Immature natural killer cell (primary cell): ENCODE measurements at regions not wholly inside any gene's neighbourhood (a gene's known extent, or its start where the extent isn't known, plus 50 kb on each side); places are given as distances from the start of the nearest gene placed in this dataset.

Experiments used
- DNase-seq, 3 donors: peaks; one replicate each; pipeline ENCODE4 v3.0.0; 2022; ENCODE audit warnings: mixed read lengths in 1 of 3
- H3K27ac Mint-ChIP-seq, 6 donors: one replicate each; pipeline ENCODE4 v1.8.0; 2020; ENCODE audit warnings: mixed read lengths in 6 of 6, mild to moderate bottlenecking in 5 of 6, inconsistent platforms in 4 of 6, moderate library complexity in 3 of 6
- H3K27me3 Mint-ChIP-seq, 3 donors: one replicate each; pipeline ENCODE4 v1.8.0; 2020 to 2021; ENCODE audit warnings: low read depth in 3 of 3, mild to moderate bottlenecking in 3 of 3, mixed read lengths in 3 of 3, moderate library complexity in 3 of 3, inconsistent platforms in 1 of 3
- H3K36me3 Mint-ChIP-seq, 3 donors: one replicate each; pipeline ENCODE4 v1.8.0; 2020; ENCODE audit warnings: mixed read lengths in 3 of 3, inconsistent platforms in 2 of 3, mild to moderate bottlenecking in 2 of 3
- H3K4me1 Mint-ChIP-seq, 2 donors: one replicate each; pipeline ENCODE4 v1.8.0; 2020; ENCODE audit warnings: inconsistent platforms in 2 of 2, mild to moderate bottlenecking in 2 of 2, mixed read lengths in 2 of 2, moderate library complexity in 1 of 2
- H3K4me3 Mint-ChIP-seq, 5 donors: one replicate each; pipeline ENCODE4 v1.8.0; 2020; ENCODE audit warnings: mild to moderate bottlenecking in 5 of 5, mixed read lengths in 5 of 5, inconsistent platforms in 3 of 5, moderate library complexity in 3 of 5
- H3K9me3 Mint-ChIP-seq, 6 donors: one replicate each; pipeline ENCODE4 v1.8.0; 2020; ENCODE audit warnings: mild to moderate bottlenecking in 6 of 6, mixed read lengths in 6 of 6, inconsistent platforms in 4 of 6, moderate library complexity in 3 of 6

- Mint-ChIP-seq H3K27ac (no peak overlapping the region), H3K27me3 (peaks cover 9 to 17% (median 14%) of the 10 kb centered on the region in 3 donors), H3K4me1 (peaks cover 10 to 13% of the 10 kb centered on the region in 2 donors), H3K36me3 (no peaks in the 10 kb centered on the region), H3K9me3 (peaks cover 0 to 2% (median 0%) of the 10 kb centered on the region in 6 donors), H3K4me3 (peak overlapping the region; percentile 78 to 92 (median 86))
- DNase-seq = no peak
These were observed 64.7 kb upstream of the HNRNPA3 start for GRCh38 chr2:177147834-177148445.

GRCh38 chr2:177148477-177149154, 64.0 kb upstream of the HNRNPA3 start:
- no peaks in the 10 kb centered on the region for H3K36me3 Mint-ChIP-seq
- peaks cover 10 to 13% of the 10 kb centered on the region in 2 donors for H3K4me1 Mint-ChIP-seq
- peaks cover 9 to 15% (median 14%) of the 10 kb centered on the region in 3 donors for H3K27me3 Mint-ChIP-seq
- H3K27ac Mint-ChIP-seq = no peak overlapping the region
- H3K4me3 Mint-ChIP-seq = peak overlapping the region; percentile 78 to 92 (median 86)
- peaks cover 0 to 2% (median 0%) of the 10 kb centered on the region in 6 donors for H3K9me3 Mint-ChIP-seq
- DNase-seq = peak; percentile 64 to 72 (median 68)

- peaks cover 9 to 14% (median 10%) of the 10 kb centered on the region in 3 donors for H3K27me3 Mint-ChIP-seq
These were observed 63.5 kb upstream of the HNRNPA3 start for GRCh38 chr2:177149155-177149503.

DNA sequence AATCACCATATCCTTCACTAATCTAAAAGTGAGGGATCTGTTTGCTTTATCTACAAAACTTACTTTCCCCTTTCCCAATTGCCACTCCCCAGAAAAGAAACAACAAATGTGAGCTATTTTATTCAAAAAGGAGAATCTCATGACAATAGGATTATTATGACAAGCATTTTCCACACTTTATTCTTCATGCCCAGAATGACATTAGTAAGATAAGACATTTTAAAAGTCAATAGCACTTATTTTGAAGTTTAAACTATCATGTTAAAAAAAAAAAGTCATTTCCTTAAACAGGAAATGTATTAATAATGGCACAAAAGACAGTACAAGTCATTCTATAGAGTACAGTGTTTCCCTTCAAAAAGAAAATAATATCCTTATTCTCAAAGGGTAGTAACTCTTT, 58.8 kb upstream of the HNRNPA3 start:
- no peak for DNase-seq
- H3K9me3 Mint-ChIP-seq = no peaks in the 10 kb centered on the region
- H3K4me1 Mint-ChIP-seq = peaks cover 1 to 3% of the 10 kb centered on the region in 2 donors
- no peak overlapping the region for H3K27ac Mint-ChIP-seq
- no peaks in the 10 kb centered on the region for H3K36me3 Mint-ChIP-seq
- no peak overlapping the region for H3K4me3 Mint-ChIP-seq
- H3K27me3 Mint-ChIP-seq = peaks cover 3 to 4% (median 3%) of the 10 kb centered on the region in 3 donors

More at GRCh38 chr2:177149155-177149503, 63.5 kb upstream of the HNRNPA3 start:
- Mint-ChIP-seq H3K4me3 (peak overlapping the region; percentile 78 to 92 (median 86)), H3K36me3 (no peaks in the 10 kb centered on the region), H3K9me3 (peaks cover 0 to 2% (median 0%) of the 10 kb centered on the region in 6 donors), H3K4me1 (peaks cover 10 to 13% of the 10 kb centered on the region in 2 donors), H3K27ac (no peak overlapping the region)
- no peak for DNase-seq

DNA sequence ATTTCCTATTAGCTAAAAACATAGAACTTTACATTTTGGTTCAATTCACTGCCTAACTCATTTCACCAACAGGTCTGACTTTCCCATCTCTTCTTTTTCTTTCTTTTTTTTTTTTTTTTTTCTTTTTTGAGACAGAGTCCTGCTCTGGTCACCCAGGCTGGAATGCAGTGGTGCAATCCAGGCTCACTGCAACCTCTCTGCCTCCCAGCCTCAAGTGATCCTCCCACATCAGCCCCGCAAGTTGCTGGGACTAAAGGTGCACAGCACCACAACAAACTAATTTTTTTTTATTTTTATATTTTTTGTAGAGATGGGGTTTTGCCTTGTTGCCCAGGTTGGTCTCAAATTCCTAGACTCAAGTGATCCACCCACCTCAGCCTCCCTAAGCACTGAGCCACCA, 57.8 kb upstream of the HNRNPA3 start:
- H3K4me1 Mint-ChIP-seq = no peaks in the 10 kb centered on the region
- no peak overlapping the region for H3K27ac Mint-ChIP-seq
- H3K36me3 Mint-ChIP-seq = no peaks in the 10 kb centered on the region
- no peak overlapping the region for H3K4me3 Mint-ChIP-seq
- no peaks in the 10 kb centered on the region for H3K9me3 Mint-ChIP-seq
- DNase-seq = no peak
- peaks cover 0 to 2% (median 0%) of the 10 kb centered on the region in 3 donors for H3K27me3 Mint-ChIP-seq

DNA sequence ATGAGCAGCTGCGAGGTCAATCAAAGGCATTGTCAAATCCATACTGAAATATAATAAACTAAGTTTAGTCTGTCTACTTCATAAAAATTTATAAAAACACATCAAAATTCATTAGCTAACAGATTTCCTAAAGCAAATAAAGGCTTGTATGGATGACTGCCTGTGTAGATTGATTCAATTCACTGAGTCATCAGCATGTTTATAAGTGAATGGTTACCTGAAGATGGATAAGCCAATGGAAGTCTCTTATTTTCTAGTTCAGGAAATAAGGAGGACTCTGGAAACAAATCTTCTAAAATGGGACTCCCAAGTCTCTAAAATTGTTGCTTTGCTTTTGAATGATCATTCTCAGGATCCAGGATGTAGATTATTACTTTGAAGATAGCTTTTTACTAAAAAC, 57.0 kb upstream of the HNRNPA3 start:
- H3K4me1 Mint-ChIP-seq = no peaks in the 10 kb centered on the region

GRCh38 chr2:177161741-177162460, 50.7 kb upstream of the HNRNPA3 start:
- Mint-ChIP-seq H3K36me3 (no peaks in the 10 kb centered on the region), H3K4me3 (no peak overlapping the region), H3K27ac (peak overlapping the region in 1 of 6 donors; percentile 6), H3K27me3 (peaks cover 0 to 2% (median 0%) of the 10 kb centered on the region in 3 donors), H3K4me1 (no peaks in the 10 kb centered on the region), H3K9me3 (no peaks in the 10 kb centered on the region)
- peak in 1 of 3 donors; percentile 19 for DNase-seq

More for the DNA sequence above, 57.0 kb upstream of the HNRNPA3 start:
- Mint-ChIP-seq H3K27ac (no peak overlapping the region), H3K36me3 (no peaks in the 10 kb centered on the region), H3K4me3 (no peak overlapping the region), H3K9me3 (no peaks in the 10 kb centered on the region), H3K27me3 (peaks cover 0 to 2% (median under 1%) of the 10 kb centered on the region in 3 donors)
- no peak for DNase-seq
